Neural progenitor cell (in vitro differentiated cells): ENCODE measurements at regions not wholly inside any gene's neighbourhood (a gene's known extent, or its start where the extent isn't known, plus 50 kb on each side); places are given as distances from the start of the nearest gene placed in this dataset.

Experiments
- DNase-seq: peaks from one replicate; pipeline ENCODE4 v3.0.0-alpha.2; 2016; ENCODE audit warnings: low spot score
- H2AFZ ChIP-seq: fragments of 200-600 bp; sonication (generic); replicated peaks from 2 replicates; pipeline ENCODE4 v1.6.1; 2016; ENCODE audit warnings: antibody characterized with exemption
- H3F3A ChIP-seq: fragments of 200-600 bp; sonication (generic); 2 replicates; pipeline ENCODE4 v1.6.1; 2016; ENCODE audit warnings: antibody characterized with exemption, low read depth
- H3K27ac ChIP-seq: fragments of 200-600 bp; sonication (generic); 2 replicates; pipeline ENCODE4 v1.5.1; 2016; ENCODE audit warnings: mild to moderate bottlenecking
- H3K27me3 ChIP-seq: fragments of 200-600 bp; sonication (generic); 2 replicates; pipeline ENCODE4 v1.6.1; 2016; ENCODE audit warnings: mild to moderate bottlenecking, moderate library complexity
- H3K36me3 ChIP-seq: fragments of 200-600 bp; sonication (generic); 2 replicates; pipeline ENCODE4 v1.5.1; 2016
- H3K4me1 ChIP-seq: fragments of 200-600 bp; sonication (generic); 2 replicates; pipeline ENCODE4 v1.6.1; 2016; ENCODE audit warnings: mixed run types
- H3K4me2 ChIP-seq: fragments of 200-600 bp; sonication (generic); 2 replicates; pipeline ENCODE4 v1.6.1; 2016
- H3K4me3 ChIP-seq: fragments of 200-600 bp; sonication (generic); 2 replicates; pipeline ENCODE4 v1.5.1; 2016
- H3K79me2 ChIP-seq: fragments of 200-600 bp; sonication (generic); 2 replicates; pipeline ENCODE4 v1.6.1; 2016; ENCODE audit warnings: low read depth
- H3K9ac ChIP-seq: fragments of 200-600 bp; sonication (generic); 2 replicates; pipeline ENCODE4 v1.6.1; 2016
- H3K9me3 ChIP-seq: fragments of 200-600 bp; sonication (generic); 2 replicates; pipeline ENCODE4 v1.5.1; 2016; ENCODE audit warnings: low read depth
- H4K20me1 ChIP-seq: fragments of 200-600 bp; sonication (generic); 2 replicates; pipeline ENCODE4 v1.6.1; 2016; ENCODE audit warnings: low read depth
- H3K27ac Mint-ChIP-seq: 3 replicates; pipeline ENCODE4 v1.8.0; 2021; ENCODE audit warnings: mixed read lengths
- H3K27me3 Mint-ChIP-seq: 2 replicates; pipeline ENCODE4 v1.8.0; 2022; ENCODE audit warnings: low read depth, mild to moderate bottlenecking, inconsistent platforms, moderate library complexity, mixed read lengths; ENCODE audit not compliant: insufficient read depth
- H3K36me3 Mint-ChIP-seq: 3 replicates; pipeline ENCODE4 v1.8.0; 2021; ENCODE audit warnings: mixed read lengths
- H3K4me1 Mint-ChIP-seq: 3 replicates; pipeline ENCODE4 v1.8.0; 2021; ENCODE audit warnings: mixed read lengths
- H3K4me3 Mint-ChIP-seq: 3 replicates; pipeline ENCODE4 v1.8.0; 2021; ENCODE audit warnings: mild to moderate bottlenecking, moderate library complexity, mixed read lengths
- H3K9me3 Mint-ChIP-seq: 3 replicates; pipeline ENCODE4 v1.8.0; 2020; ENCODE audit warnings: mixed read lengths
- EZH2 ChIP-seq: fragments of 200-600 bp; sonication (generic); IDR thresholded peaks from 2 replicates; pipeline ENCODE4 v1.6.1; 2017; ENCODE audit warnings: antibody characterized with exemption, mild to moderate bottlenecking, moderate library complexity
- EZH2phosphoT487 ChIP-seq: fragments of 200-600 bp; sonication (generic); IDR thresholded peaks from 2 replicates; pipeline ENCODE4 v1.6.1; 2017; ENCODE audit warnings: antibody characterized with exemption
- TF ChIP-seq, protein P1 (sequence below): fragments of 200-600 bp; sonication (generic); IDR thresholded peaks from 2 replicates; pipeline ENCODE4 v1.5.1; 2017; ENCODE audit warnings: antibody characterized with exemption, mild to moderate bottlenecking

DNA sequence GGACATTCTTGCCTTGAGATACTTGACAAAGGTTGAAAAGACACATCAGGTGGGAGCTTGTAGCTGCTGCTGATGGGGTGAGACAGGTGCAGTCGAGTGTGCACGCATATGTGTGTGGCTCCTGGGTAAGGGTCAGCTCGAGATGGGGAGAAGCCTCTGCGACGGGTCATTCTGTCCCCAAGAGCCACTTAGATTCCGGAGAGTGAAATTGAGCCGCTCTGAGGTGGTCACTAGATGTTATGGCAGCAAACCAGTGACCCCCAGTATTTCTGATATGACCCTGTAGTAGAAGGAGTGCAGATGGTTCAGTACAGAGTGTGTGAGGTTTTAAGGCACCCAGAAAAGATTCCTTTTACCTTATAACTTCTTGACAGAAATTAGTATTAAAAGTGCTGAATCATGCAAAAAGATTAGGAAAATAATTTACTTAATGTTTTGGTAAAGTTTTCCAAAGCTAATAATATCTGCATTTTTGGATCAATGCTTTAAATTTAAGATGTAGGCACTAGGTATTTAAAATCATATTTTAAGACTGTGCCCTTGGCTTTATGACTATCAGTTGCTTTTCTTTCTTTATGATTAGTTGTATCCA is 241.9 kb upstream of the TOPAZ1 start:
- H3K9ac ChIP-seq, result no peak overlapping the region

GRCh38 chr3:44000586-44000985 is 241.1 kb upstream of the TOPAZ1 start:
- no peak overlapping the region for H3K9ac ChIP-seq
- Mint-ChIP-seq H3K27me3 (peaks cover 61% of the 10 kb centered on the region), H3K4me3 (no peak overlapping the region), H3K27ac (no peak overlapping the region), H3K4me1 (peaks cover 33% of the 10 kb centered on the region), H3K9me3 (peaks cover 4% of the 10 kb centered on the region), H3K36me3 (no peaks in the 10 kb centered on the region)
- no peak overlapping the region for H3K27ac ChIP-seq
- peaks cover 72% of the 10 kb centered on the region for H3K27me3 ChIP-seq
- H3K36me3 ChIP-seq, result no peaks in the 10 kb centered on the region
- no peak overlapping the region for H2AFZ ChIP-seq
- H4K20me1 ChIP-seq, result peaks cover 21% of the 10 kb centered on the region
- no peak overlapping the region for H3K4me3 ChIP-seq
- peaks cover 32% of the 10 kb centered on the region for H3F3A ChIP-seq
- H3K9me3 ChIP-seq, result no peaks in the 10 kb centered on the region
- DNase-seq, result no peak
- peaks cover 16% of the 10 kb centered on the region for H3K4me1 ChIP-seq
- H3K79me2 ChIP-seq, result no peaks in the 10 kb centered on the region
- H3K4me2 ChIP-seq, result no peak overlapping the region
- TF ChIP-seq EZH2 (no peak), EZH2phosphoT487 (no peak)
- TF ChIP-seq, protein P1, sequence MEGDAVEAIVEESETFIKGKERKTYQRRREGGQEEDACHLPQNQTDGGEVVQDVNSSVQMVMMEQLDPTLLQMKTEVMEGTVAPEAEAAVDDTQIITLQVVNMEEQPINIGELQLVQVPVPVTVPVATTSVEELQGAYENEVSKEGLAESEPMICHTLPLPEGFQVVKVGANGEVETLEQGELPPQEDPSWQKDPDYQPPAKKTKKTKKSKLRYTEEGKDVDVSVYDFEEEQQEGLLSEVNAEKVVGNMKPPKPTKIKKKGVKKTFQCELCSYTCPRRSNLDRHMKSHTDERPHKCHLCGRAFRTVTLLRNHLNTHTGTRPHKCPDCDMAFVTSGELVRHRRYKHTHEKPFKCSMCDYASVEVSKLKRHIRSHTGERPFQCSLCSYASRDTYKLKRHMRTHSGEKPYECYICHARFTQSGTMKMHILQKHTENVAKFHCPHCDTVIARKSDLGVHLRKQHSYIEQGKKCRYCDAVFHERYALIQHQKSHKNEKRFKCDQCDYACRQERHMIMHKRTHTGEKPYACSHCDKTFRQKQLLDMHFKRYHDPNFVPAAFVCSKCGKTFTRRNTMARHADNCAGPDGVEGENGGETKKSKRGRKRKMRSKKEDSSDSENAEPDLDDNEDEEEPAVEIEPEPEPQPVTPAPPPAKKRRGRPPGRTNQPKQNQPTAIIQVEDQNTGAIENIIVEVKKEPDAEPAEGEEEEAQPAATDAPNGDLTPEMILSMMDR, result no peak

More for the DNA sequence above, 241.9 kb upstream of the TOPAZ1 start:
- H3K4me3 ChIP-seq, result peak overlapping the region; percentile 58
- no peaks in the 10 kb centered on the region for H3K36me3 Mint-ChIP-seq
- no peaks in the 10 kb centered on the region for H3K36me3 ChIP-seq
- peaks cover 79% of the 10 kb centered on the region for H3K27me3 ChIP-seq
- no peak overlapping the region for H3K27ac ChIP-seq
- H3K9me3 Mint-ChIP-seq, result peaks cover 4% of the 10 kb centered on the region
- no peak overlapping the region for H3K27ac Mint-ChIP-seq
- peak overlapping the region; percentile 95 for H3K4me2 ChIP-seq
- peaks cover 19% of the 10 kb centered on the region for H3K4me1 ChIP-seq
- H2AFZ ChIP-seq, result peak overlapping the region; percentile 74
- H4K20me1 ChIP-seq, result peaks cover 21% of the 10 kb centered on the region
- H3K27me3 Mint-ChIP-seq, result peaks cover 63% of the 10 kb centered on the region
- TF ChIP-seq EZH2phosphoT487, result peak; percentile 11
- TF ChIP-seq EZH2, result no peak
- peaks cover 32% of the 10 kb centered on the region for H3F3A ChIP-seq
- DNase-seq, result no peak
- H3K9me3 ChIP-seq, result no peaks in the 10 kb centered on the region
- H3K4me1 Mint-ChIP-seq, result peaks cover 33% of the 10 kb centered on the region
- H3K79me2 ChIP-seq, result no peaks in the 10 kb centered on the region
- H3K4me3 Mint-ChIP-seq, result peak overlapping the region; percentile 83

- Histone ChIP-seq H3K27ac (no peak overlapping the region), H3K27me3 (peaks cover 67% of the 10 kb centered on the region), H3K36me3 (no peaks in the 10 kb centered on the region)
Measured at GRCh38 chr3:44001072-44001471, 240.6 kb upstream of the TOPAZ1 start.

GRCh38 chr3:44003801-44004200 is 237.9 kb upstream of the TOPAZ1 start:
- Histone ChIP-seq H3F3A (peaks cover 1% of the 10 kb centered on the region), H3K9ac (no peak overlapping the region), H3K9me3 (no peaks in the 10 kb centered on the region), H3K4me3 (no peak overlapping the region), H4K20me1 (no peaks in the 10 kb centered on the region), H3K79me2 (no peaks in the 10 kb centered on the region), H3K4me1 (no peaks in the 10 kb centered on the region), H3K4me2 (no peak overlapping the region), H2AFZ (no peak overlapping the region), H3K27ac (no peak overlapping the region), H3K36me3 (no peaks in the 10 kb centered on the region), H3K27me3 (peaks cover 40% of the 10 kb centered on the region)
- no peak for DNase-seq
- H3K36me3 Mint-ChIP-seq, result no peaks in the 10 kb centered on the region
- H3K27me3 Mint-ChIP-seq, result peaks cover 36% of the 10 kb centered on the region
- TF ChIP-seq, protein P1, result no peak
- TF ChIP-seq EZH2, result no peak
- no peak for TF ChIP-seq EZH2phosphoT487
- peaks cover 5% of the 10 kb centered on the region for H3K4me1 Mint-ChIP-seq
- peaks cover 4% of the 10 kb centered on the region for H3K9me3 Mint-ChIP-seq
- H3K4me3 Mint-ChIP-seq, result no peak overlapping the region
- no peak overlapping the region for H3K27ac Mint-ChIP-seq

More at GRCh38 chr3:44001072-44001471, 240.6 kb upstream of the TOPAZ1 start:
- Mint-ChIP-seq H3K27me3 (peaks cover 56% of the 10 kb centered on the region), H3K36me3 (no peaks in the 10 kb centered on the region), H3K27ac (no peak overlapping the region), H3K9me3 (peaks cover 4% of the 10 kb centered on the region), H3K4me3 (no peak overlapping the region), H3K4me1 (peaks cover 29% of the 10 kb centered on the region)
- H3K4me1 ChIP-seq, result peaks cover 11% of the 10 kb centered on the region
- no peaks in the 10 kb centered on the region for H3K9me3 ChIP-seq
- DNase-seq, result no peak
- peaks cover 29% of the 10 kb centered on the region for H3F3A ChIP-seq
- TF ChIP-seq, protein P1, result no peak
- TF ChIP-seq EZH2phosphoT487, result no peak
- TF ChIP-seq EZH2, result no peak
- no peak overlapping the region for H2AFZ ChIP-seq
- H3K4me3 ChIP-seq, result no peak overlapping the region
- no peak overlapping the region for H3K4me2 ChIP-seq
- H4K20me1 ChIP-seq, result peaks cover 21% of the 10 kb centered on the region
- H3K79me2 ChIP-seq, result no peaks in the 10 kb centered on the region
- no peak overlapping the region for H3K9ac ChIP-seq
